ENCODE measurements at regions not wholly inside any gene's neighbourhood (a gene's known extent, or its start where the extent isn't known, plus 50 kb on each side); places are given as distances from the start of the nearest gene placed in this dataset.

- no peaks in the 10 kb centered on the region for H3K36me3 ChIP-seq (replicated peaks; ENCODE audit: insufficient read depth, low read depth)
- no peaks in the 10 kb centered on the region for H3K4me1 ChIP-seq (ENCODE audit: insufficient read depth)
- H4K20me1 ChIP-seq (ENCODE audit: insufficient read depth, poor library complexity, severe bottlenecking): no peaks in the 10 kb centered on the region
- H3K27me3 ChIP-seq: no peaks in the 10 kb centered on the region
- no peak overlapping the region for H3K4me2 ChIP-seq
- no peak overlapping the region for H2AFZ ChIP-seq
- H3K9me3 ChIP-seq (ENCODE audit: low read depth): no peaks in the 10 kb centered on the region
- peak; percentile 44 for DNase-seq (ENCODE audit: low spot score)
- WGBS (ENCODE audit: low lambda C conversion rate, missing lambda C conversion rate): 57% methylated on average over 3 of the region's 3 CpGs
- TF ChIP-seq EZH2phosphoT487 (IDR thresholded peaks at IDR 0.05; ENCODE audit: low read depth, severe bottlenecking, unreplicated experiment) (no peak), EZH2 (IDR thresholded peaks at IDR 0.05; ENCODE audit: borderline replicate concordance) (no peak)
- TF ChIP-seq, protein P1, sequence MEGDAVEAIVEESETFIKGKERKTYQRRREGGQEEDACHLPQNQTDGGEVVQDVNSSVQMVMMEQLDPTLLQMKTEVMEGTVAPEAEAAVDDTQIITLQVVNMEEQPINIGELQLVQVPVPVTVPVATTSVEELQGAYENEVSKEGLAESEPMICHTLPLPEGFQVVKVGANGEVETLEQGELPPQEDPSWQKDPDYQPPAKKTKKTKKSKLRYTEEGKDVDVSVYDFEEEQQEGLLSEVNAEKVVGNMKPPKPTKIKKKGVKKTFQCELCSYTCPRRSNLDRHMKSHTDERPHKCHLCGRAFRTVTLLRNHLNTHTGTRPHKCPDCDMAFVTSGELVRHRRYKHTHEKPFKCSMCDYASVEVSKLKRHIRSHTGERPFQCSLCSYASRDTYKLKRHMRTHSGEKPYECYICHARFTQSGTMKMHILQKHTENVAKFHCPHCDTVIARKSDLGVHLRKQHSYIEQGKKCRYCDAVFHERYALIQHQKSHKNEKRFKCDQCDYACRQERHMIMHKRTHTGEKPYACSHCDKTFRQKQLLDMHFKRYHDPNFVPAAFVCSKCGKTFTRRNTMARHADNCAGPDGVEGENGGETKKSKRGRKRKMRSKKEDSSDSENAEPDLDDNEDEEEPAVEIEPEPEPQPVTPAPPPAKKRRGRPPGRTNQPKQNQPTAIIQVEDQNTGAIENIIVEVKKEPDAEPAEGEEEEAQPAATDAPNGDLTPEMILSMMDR (IDR thresholded peaks at IDR 0.05; ENCODE audit: poor library complexity): no peak
- H3K9me2 ChIP-seq (replicated peaks; ENCODE audit: insufficient read depth): no peaks in the 10 kb centered on the region
- H3K79me2 ChIP-seq: no peaks in the 10 kb centered on the region
- peak overlapping the region; percentile 51 for H3K27ac ChIP-seq
- no peak overlapping the region for H3K4me3 ChIP-seq
Measured at GRCh38 chr13:59363313-59363712, 800.4 kb downstream of the DIAPH3 start.

GRCh38 chr13:59363947-59364346 is 799.8 kb downstream of the DIAPH3 start:
- Histone ChIP-seq H3K27me3 (no peaks in the 10 kb centered on the region), H4K20me1 (ENCODE audit: insufficient read depth, poor library complexity, severe bottlenecking) (no peaks in the 10 kb centered on the region), H3K27ac (peak overlapping the region; percentile 51), H3K9me2 (replicated peaks; ENCODE audit: insufficient read depth) (no peaks in the 10 kb centered on the region), H3K4me2 (no peak overlapping the region), H3K4me1 (ENCODE audit: insufficient read depth) (no peaks in the 10 kb centered on the region), H3K4me3 (no peak overlapping the region), H3K9me3 (ENCODE audit: low read depth) (no peaks in the 10 kb centered on the region), H3K79me2 (no peaks in the 10 kb centered on the region), H2AFZ (no peak overlapping the region), H3K36me3 (replicated peaks; ENCODE audit: insufficient read depth, low read depth) (no peaks in the 10 kb centered on the region)
- no peak for DNase-seq (ENCODE audit: low spot score)
- TF ChIP-seq EZH2phosphoT487 (IDR thresholded peaks at IDR 0.05; ENCODE audit: low read depth, severe bottlenecking, unreplicated experiment): no peak
- TF ChIP-seq, protein P1 (IDR thresholded peaks at IDR 0.05; ENCODE audit: poor library complexity): no peak
- TF ChIP-seq EZH2 (IDR thresholded peaks at IDR 0.05; ENCODE audit: borderline replicate concordance): no peak
- 59% methylated on average over 4 of the region's 4 CpGs for WGBS (ENCODE audit: low lambda C conversion rate, missing lambda C conversion rate)

- Histone ChIP-seq H3K4me3 (no peak overlapping the region), H3K9me2 (replicated peaks; ENCODE audit: insufficient read depth) (no peaks in the 10 kb centered on the region), H2AFZ (no peak overlapping the region), H3K79me2 (no peaks in the 10 kb centered on the region), H4K20me1 (ENCODE audit: insufficient read depth, poor library complexity, severe bottlenecking) (no peaks in the 10 kb centered on the region), H3K4me1 (ENCODE audit: insufficient read depth) (no peaks in the 10 kb centered on the region), H3K4me2 (no peak overlapping the region), H3K27ac (no peak overlapping the region), H3K27me3 (no peaks in the 10 kb centered on the region), H3K9me3 (ENCODE audit: low read depth) (no peaks in the 10 kb centered on the region), H3K36me3 (replicated peaks; ENCODE audit: insufficient read depth, low read depth) (no peaks in the 10 kb centered on the region)
- TF ChIP-seq EZH2phosphoT487 (IDR thresholded peaks at IDR 0.05; ENCODE audit: low read depth, severe bottlenecking, unreplicated experiment): no peak
- no peak for TF ChIP-seq EZH2 (IDR thresholded peaks at IDR 0.05; ENCODE audit: borderline replicate concordance)
- TF ChIP-seq, protein P1 (IDR thresholded peaks at IDR 0.05; ENCODE audit: poor library complexity): no peak
- no peak for DNase-seq (ENCODE audit: low spot score)
- 62% methylated on average over 7 of the region's 7 CpGs for WGBS (ENCODE audit: low lambda C conversion rate, missing lambda C conversion rate)
Measured at GRCh38 chr13:59364641-59365085, 799.1 kb downstream of the DIAPH3 start.

DNA sequence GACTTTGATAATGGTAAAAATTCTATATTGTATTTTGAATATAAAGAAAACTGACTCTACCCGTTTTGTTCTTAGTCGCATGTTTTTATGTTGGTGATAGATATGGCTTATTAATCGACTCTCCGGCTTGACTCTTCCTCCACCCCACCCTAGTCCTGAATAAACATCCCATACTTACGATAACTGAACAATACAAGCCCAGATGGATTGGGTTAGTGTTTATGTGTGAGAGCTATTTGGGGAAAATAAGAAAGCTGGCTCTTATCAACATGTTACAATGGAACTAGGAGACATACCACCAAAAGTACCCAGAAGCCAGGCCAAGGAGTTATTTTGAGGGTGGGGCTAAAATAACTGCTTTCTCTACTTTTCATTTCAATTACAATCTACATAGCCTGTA is 796.3 kb downstream of the DIAPH3 start:
- WGBS (ENCODE audit: low lambda C conversion rate, missing lambda C conversion rate): 86% methylated on average over 5 of the region's 5 CpGs
- H4K20me1 ChIP-seq (ENCODE audit: insufficient read depth, poor library complexity, severe bottlenecking): no peaks in the 10 kb centered on the region
- H3K9me3 ChIP-seq (ENCODE audit: low read depth): no peaks in the 10 kb centered on the region
- no peak for TF ChIP-seq EZH2phosphoT487 (IDR thresholded peaks at IDR 0.05; ENCODE audit: low read depth, severe bottlenecking, unreplicated experiment)
- TF ChIP-seq, protein P1 (IDR thresholded peaks at IDR 0.05; ENCODE audit: poor library complexity): no peak
- no peak for TF ChIP-seq EZH2 (IDR thresholded peaks at IDR 0.05; ENCODE audit: borderline replicate concordance)
- DNase-seq (ENCODE audit: low spot score): no peak
- no peaks in the 10 kb centered on the region for H3K27me3 ChIP-seq
- H3K36me3 ChIP-seq (replicated peaks; ENCODE audit: insufficient read depth, low read depth): no peaks in the 10 kb centered on the region
- no peak overlapping the region for H3K4me3 ChIP-seq
- no peak overlapping the region for H2AFZ ChIP-seq
- H3K4me1 ChIP-seq (ENCODE audit: insufficient read depth): no peaks in the 10 kb centered on the region
- no peak overlapping the region for H3K27ac ChIP-seq
- no peaks in the 10 kb centered on the region for H3K9me2 ChIP-seq (replicated peaks; ENCODE audit: insufficient read depth)
- no peaks in the 10 kb centered on the region for H3K79me2 ChIP-seq
- H3K4me2 ChIP-seq: no peak overlapping the region

Measured in hepatocyte (in vitro differentiated cells).